ENCODE measurements at regions not wholly inside any gene's neighbourhood (a gene's known extent, or its start where the extent isn't known, plus 50 kb on each side); places are given as distances from the start of the nearest gene placed in this dataset.

DNA sequence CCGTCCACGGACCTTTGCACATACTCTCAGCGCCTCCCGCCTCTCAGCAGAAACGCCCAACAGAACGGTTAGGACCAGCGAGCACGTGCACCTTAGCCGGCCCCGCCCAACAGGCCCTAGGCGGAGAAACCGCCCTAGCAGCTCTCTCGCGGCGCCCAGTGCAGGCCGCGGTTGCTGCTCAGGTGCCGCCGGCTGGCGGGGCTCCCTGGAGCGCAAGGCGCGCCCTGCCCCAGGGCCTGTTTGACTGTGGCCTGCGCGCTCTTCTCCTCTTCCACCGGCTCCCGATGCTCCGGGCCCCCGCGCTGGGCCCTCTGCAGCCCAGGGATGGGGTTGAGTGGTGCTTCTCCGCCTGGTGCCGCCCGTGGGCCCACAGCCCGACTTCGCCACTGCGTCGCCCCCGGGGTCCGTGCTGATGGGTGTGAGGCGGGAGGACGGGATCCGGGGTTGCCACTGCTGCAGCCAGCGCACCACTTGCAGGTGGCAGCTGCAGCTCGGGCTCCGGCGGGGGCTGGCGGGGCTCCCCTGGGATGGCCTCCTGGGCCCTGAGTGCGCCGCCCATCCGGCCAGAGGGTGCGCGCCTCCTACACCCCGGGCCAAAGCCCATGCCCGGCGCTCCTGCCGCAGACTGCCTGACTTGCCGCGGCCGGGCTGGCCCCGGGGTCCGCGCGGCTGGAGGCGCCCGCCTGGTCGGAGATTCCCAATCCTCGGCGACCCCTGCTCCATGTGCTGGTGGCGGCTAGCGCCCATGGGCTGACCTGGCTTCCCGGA is 1889.4 kb upstream of the CDH9 start:
- H3K4me3 ChIP-seq, result no peak overlapping the region
- H3K4me1 ChIP-seq (replicated peaks in 1 of 2), result no peaks in the 10 kb centered on the region
- 43 to 95% (median 67%) methylated on average over 1 to 8 of the region's 71 CpGs; no CpG with 5 or more reads in 7 of the 10 experiments for WGBS, 10 experiments
- no peak overlapping the region for H3K27ac ChIP-seq
- ATAC-seq (replicated peaks in 6 of 8), result peak in 1 of 8 experiments; percentile 71
- in situ Hi-C loops (cut with MboI; ENCODE audit: low pct_unique_long_range_greater_than_20kb in 2 of 9, low sequenced_read_pairs in 9 of 9, unreplicated experiment in 9 of 9), result no loop called here

DNA sequence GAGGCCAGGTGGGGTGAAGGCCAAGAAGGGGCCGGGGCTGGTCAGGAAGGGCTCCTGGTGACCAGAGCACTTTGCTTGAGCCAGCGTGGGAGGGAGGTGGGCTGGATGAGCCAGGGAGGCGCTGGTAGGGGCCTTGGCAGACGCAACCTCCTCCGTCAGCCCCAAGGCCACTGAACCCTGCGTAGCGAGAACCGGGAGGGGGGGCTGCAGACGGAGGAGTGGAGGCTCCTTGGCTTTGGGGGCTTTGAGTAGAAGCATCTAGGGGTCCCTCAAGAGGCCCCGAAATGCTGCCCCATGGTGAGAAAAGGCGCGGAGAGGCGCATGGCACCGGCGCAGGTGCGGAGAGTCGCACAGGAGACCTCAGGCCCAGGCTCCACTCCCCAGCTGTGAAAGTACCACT is 1888.0 kb upstream of the CDH9 start:
- H3K4me1 ChIP-seq (replicated peaks in 1 of 2), result no peaks in the 10 kb centered on the region
- H3K27ac ChIP-seq, result no peak overlapping the region
- ATAC-seq (replicated peaks in 6 of 8), result no peak
- 81 to 100% methylated on average over 3 to 6 of the region's 17 CpGs; no CpG with 5 or more reads in 8 of the 10 experiments for WGBS, 10 experiments
- in situ Hi-C loops (cut with MboI; ENCODE audit: low pct_unique_long_range_greater_than_20kb in 2 of 9, low sequenced_read_pairs in 9 of 9, unreplicated experiment in 9 of 9), result no loop called here
- no peak overlapping the region for H3K4me3 ChIP-seq

DNA sequence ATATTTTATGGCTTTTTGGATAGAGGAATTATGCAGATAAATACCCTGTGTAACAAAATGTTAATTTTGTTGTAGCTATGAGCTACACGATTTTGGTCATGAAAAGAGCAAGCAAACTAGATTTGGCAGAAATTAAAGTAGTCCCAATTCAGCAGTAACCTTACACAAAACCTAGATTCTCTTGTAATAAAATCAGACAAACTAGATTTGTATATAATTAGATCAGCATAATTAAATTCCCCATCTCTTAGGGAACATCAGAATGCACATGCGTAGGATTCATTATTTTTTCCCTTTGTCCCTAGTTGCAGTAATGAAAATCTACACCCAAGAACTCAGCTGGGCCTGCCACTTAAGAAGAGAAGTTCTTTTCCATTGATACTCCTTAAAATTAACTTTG is 1879.2 kb upstream of the CDH9 start:
- WGBS, 10 experiments, result 4 to 100% (median 88%) methylated on average over 1 to 2 of the region's 2 CpGs; no CpG with 5 or more reads in 2 of the 10 experiments

GRCh38 chr5:28914297-28914696 is 1875.9 kb upstream of the CDH9 start:
- no peak overlapping the region for H3K27ac ChIP-seq
- 0 to 26% (median 10%) methylated on average over 1 to 2 of the region's 2 CpGs; no CpG with 5 or more reads in 1 of the 10 experiments for WGBS, 10 experiments
- peak in 5 of 8 experiments; percentile 46 to 74 (median 67) for ATAC-seq (replicated peaks in 6 of 8)
- H3K4me1 ChIP-seq (replicated peaks in 1 of 2), result peaks cover 7 to 14% of the 10 kb centered on the region in 2 donors
- in situ Hi-C loops (cut with MboI; ENCODE audit: low pct_unique_long_range_greater_than_20kb in 2 of 9, low sequenced_read_pairs in 9 of 9, unreplicated experiment in 9 of 9), result no loop called here
- H3K4me3 ChIP-seq, result no peak overlapping the region

More for the DNA sequence above, 1879.2 kb upstream of the CDH9 start:
- no peak overlapping the region for H3K4me3 ChIP-seq
- peaks cover 7 to 14% of the 10 kb centered on the region in 2 donors for H3K4me1 ChIP-seq (replicated peaks in 1 of 2)
- ATAC-seq (replicated peaks in 6 of 8), result no peak
- no peak overlapping the region for H3K27ac ChIP-seq
- in situ Hi-C loops (cut with MboI; ENCODE audit: low pct_unique_long_range_greater_than_20kb in 2 of 9, low sequenced_read_pairs in 9 of 9, unreplicated experiment in 9 of 9), result no loop called here

GRCh38 chr5:28903643-28904042 is 1865.3 kb upstream of the CDH9 start:
- ATAC-seq (replicated peaks in 6 of 8), result no peak
- in situ Hi-C loops (cut with MboI; ENCODE audit: low pct_unique_long_range_greater_than_20kb in 2 of 9, low sequenced_read_pairs in 9 of 9, unreplicated experiment in 9 of 9), result no loop called here
- Histone ChIP-seq H3K27ac (no peak overlapping the region), H3K4me1 (replicated peaks in 1 of 2) (no peaks in the 10 kb centered on the region), H3K4me3 (no peak overlapping the region)

- Histone ChIP-seq H3K27ac (no peak overlapping the region), H3K4me1 (replicated peaks in 1 of 2) (no peaks in the 10 kb centered on the region), H3K4me3 (no peak overlapping the region)
- in situ Hi-C loops (cut with MboI; ENCODE audit: low pct_unique_long_range_greater_than_20kb in 2 of 9, low sequenced_read_pairs in 9 of 9, unreplicated experiment in 9 of 9), result no loop called here
- no peak for ATAC-seq (replicated peaks in 6 of 8)
Measured at GRCh38 chr5:28896949-28897348, 1858.6 kb upstream of the CDH9 start.

- Histone ChIP-seq H3K27ac (no peak overlapping the region), H3K4me1 (replicated peaks in 1 of 2) (peaks cover 0 to 3% of the 10 kb centered on the region in 2 donors), H3K4me3 (no peak overlapping the region)
- ATAC-seq (replicated peaks in 6 of 8), result no peak
- in situ Hi-C loops (cut with MboI; ENCODE audit: low pct_unique_long_range_greater_than_20kb in 2 of 9, low sequenced_read_pairs in 9 of 9, unreplicated experiment in 9 of 9), result no loop called here
- WGBS, 10 experiments, result 18 to 100% (median 61%) methylated on average over 1 of the region's 1 CpG; no CpG with 5 or more reads in 2 of the 10 experiments
Measured at GRCh38 chr5:28880936-28881335, 1842.5 kb upstream of the CDH9 start.

DNA sequence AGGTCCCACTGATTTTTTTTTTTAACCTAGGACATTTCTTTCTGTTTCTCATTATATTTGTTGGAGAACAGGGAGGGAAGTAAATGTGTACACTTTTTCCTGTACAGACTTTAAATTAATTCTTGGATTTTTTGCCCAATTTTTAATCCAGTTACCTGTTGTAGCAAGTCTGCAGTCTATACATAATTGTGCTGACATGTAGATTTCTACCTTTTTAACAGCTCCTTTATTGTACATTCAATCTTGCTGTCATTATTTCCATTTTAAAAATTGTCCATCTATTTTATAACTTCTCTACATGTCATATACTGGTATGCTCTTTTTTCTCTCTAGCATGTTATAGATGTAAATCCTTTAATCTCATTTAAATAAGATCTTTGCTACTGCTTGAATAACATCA is 1838.7 kb upstream of the CDH9 start:
- H3K4me3 ChIP-seq, result no peak overlapping the region
- no peak for ATAC-seq (replicated peaks in 6 of 8)
- in situ Hi-C loops (cut with MboI; ENCODE audit: low pct_unique_long_range_greater_than_20kb in 2 of 9, low sequenced_read_pairs in 9 of 9, unreplicated experiment in 9 of 9), result no loop called here
- H3K27ac ChIP-seq, result no peak overlapping the region
- peaks cover 0 to 3% of the 10 kb centered on the region in 2 donors for H3K4me1 ChIP-seq (replicated peaks in 1 of 2)

DNA sequence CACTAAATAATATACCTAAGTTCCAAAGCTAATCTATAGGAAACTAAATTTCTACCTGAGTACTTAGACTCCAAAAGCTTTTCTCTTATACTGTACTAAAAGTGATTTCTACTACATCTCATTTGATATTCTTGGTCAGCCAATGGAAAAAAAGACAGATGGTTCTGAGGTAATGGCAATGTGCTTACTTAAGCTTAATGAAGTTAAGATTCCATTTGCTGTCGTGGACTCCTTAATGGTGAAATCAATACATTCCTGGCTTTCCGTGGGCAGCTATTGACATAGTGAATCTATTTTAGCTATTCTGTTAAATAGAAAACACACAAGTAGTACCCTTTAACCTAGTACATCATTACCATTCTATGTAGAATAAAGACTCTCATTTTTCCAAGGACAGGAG is 1825.6 kb upstream of the CDH9 start:
- 0 to 83% (median 21%) methylated on average over 1 to 2 of the region's 2 CpGs; no CpG with 5 or more reads in 4 of the 10 experiments for WGBS, 10 experiments
- ATAC-seq (replicated peaks in 6 of 8), result peak in 2 of 8 experiments; percentile 24 to 48

DNA sequence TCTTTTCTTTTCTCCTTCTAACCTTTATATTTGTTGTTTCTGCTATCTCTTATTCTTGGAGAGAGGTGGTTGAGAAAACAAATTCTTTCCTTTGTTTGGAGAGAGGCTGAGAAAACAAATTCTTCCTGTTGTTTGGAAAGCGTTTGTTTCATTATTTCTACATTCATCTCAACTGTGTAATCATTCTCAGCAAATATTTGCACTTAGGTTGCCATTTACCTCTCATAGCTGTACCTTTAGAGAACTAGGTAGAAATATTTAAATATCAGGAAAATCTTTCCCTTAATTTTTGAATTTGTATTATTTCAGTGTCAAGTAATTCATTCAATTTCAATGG is 1824.4 kb upstream of the CDH9 start:
- H3K4me1 ChIP-seq (replicated peaks in 1 of 2), result peaks cover 0 to 6% of the 10 kb centered on the region in 2 donors
- ATAC-seq (replicated peaks in 6 of 8), result no peak
- in situ Hi-C loops (cut with MboI; ENCODE audit: low pct_unique_long_range_greater_than_20kb in 2 of 9, low sequenced_read_pairs in 9 of 9, unreplicated experiment in 9 of 9), result no loop called here
- no peak overlapping the region for H3K27ac ChIP-seq
- 0 to 100% (median 44%) methylated on average over 1 of the region's 1 CpG; no CpG with 5 or more reads in 1 of the 10 experiments for WGBS, 10 experiments
- H3K4me3 ChIP-seq, result no peak overlapping the region

More for the DNA sequence above, 1825.6 kb upstream of the CDH9 start:
- Histone ChIP-seq H3K4me1 (replicated peaks in 1 of 2) (peaks cover 0 to 6% of the 10 kb centered on the region in 2 donors), H3K27ac (no peak overlapping the region), H3K4me3 (no peak overlapping the region)
- in situ Hi-C loops (cut with MboI; ENCODE audit: low pct_unique_long_range_greater_than_20kb in 2 of 9, low sequenced_read_pairs in 9 of 9, unreplicated experiment in 9 of 9), result no loop called here

- WGBS, 10 experiments, result 19 to 96% (median 85%) methylated on average over 4 to 11 of the region's 12 CpGs; no CpG with 5 or more reads in 3 of the 10 experiments
- no peak overlapping the region for H3K4me3 ChIP-seq
- in situ Hi-C loops (cut with MboI; ENCODE audit: low pct_unique_long_range_greater_than_20kb in 2 of 9, low sequenced_read_pairs in 9 of 9, unreplicated experiment in 9 of 9), result no loop called here
- H3K27ac ChIP-seq, result no peak overlapping the region
- peak in 1 of 8 experiments; percentile 16 for ATAC-seq (replicated peaks in 6 of 8)
- H3K4me1 ChIP-seq (replicated peaks in 1 of 2), result peaks cover 0 to 6% of the 10 kb centered on the region in 2 donors
Measured at GRCh38 chr5:28862137-28862859, 1823.9 kb upstream of the CDH9 start.

DNA sequence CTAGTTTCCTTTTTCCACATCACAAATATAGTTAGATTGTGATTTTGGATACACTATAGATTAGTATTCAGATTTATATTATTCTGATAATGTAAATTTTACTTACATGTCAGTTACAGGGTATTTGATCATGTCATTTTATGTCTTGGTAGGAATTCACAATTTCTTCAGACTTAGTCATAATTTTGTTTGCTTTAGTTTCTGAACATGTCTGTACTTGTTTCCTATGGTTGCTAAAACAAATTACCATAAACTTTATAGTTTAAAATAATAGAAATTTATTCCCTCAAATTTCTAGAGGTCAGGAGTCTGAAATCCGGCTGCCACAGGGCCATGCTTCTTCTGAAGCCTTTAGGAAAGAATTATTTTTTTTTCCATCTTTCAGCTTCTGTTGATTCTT is 1817.2 kb upstream of the CDH9 start:
- ATAC-seq (replicated peaks in 6 of 8), result peak in 1 of 8 experiments; percentile 56
- no peaks in the 10 kb centered on the region for H3K4me1 ChIP-seq (replicated peaks in 1 of 2)
- WGBS, 10 experiments, result 0 to 100% (median 85%) methylated on average over 1 of the region's 1 CpG; no CpG with 5 or more reads in 2 of the 10 experiments
- no peak overlapping the region for H3K4me3 ChIP-seq
- H3K27ac ChIP-seq, result no peak overlapping the region
- in situ Hi-C loops (cut with MboI; ENCODE audit: low pct_unique_long_range_greater_than_20kb in 2 of 9, low sequenced_read_pairs in 9 of 9, unreplicated experiment in 9 of 9), result no loop called here

DNA sequence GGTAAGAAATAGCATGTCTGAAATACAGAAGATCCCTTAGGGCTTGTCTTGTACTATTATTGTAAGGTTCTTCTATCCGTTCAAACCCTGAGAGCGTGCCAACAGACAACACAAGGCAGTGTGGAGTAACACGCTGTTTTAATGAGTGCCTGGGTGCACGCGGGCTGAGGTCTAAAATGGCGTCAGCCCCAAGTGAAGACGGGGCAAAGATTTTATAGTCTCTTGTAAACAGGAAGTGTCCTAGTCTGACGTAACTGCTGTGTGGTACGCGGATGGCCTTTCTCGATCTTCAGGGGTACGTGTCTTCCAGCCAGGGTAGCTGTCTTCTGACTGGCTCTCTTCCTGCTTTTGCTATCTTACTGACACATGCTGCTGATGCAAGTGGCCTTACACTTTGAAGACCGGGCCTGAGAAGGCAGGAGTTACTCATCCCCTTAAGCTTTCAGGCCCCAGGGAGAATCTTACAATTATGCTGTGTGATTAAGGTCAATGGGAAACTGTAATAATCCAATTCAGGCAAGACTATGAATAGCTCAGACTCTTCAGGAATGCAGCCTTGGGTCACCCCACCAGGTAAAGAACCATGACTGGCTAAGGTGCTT is 1812.0 kb upstream of the CDH9 start:
- no peak overlapping the region for H3K27ac ChIP-seq
- no peak overlapping the region for H3K4me3 ChIP-seq
- H3K4me1 ChIP-seq (replicated peaks in 1 of 2), result no peaks in the 10 kb centered on the region
- ATAC-seq (replicated peaks in 6 of 8), result no peak
- in situ Hi-C loops (cut with MboI; ENCODE audit: low pct_unique_long_range_greater_than_20kb in 2 of 9, low sequenced_read_pairs in 9 of 9, unreplicated experiment in 9 of 9), result no loop called here
- 0 to 96% (median 84%) methylated on average over 3 to 13 of the region's 13 CpGs; no CpG with 5 or more reads in 2 of the 10 experiments for WGBS, 10 experiments
